Fibroblast of villous mesenchyme (primary cell): ENCODE measurements at regions not wholly inside any gene's neighbourhood (a gene's known extent, or its start where the extent isn't known, plus 50 kb on each side); places are given as distances from the start of the nearest gene placed in this dataset.

Experiments used
- DNase-seq: peaks from one replicate; pipeline ENCODE4 v3.0.0-alpha.2; 2010; ENCODE audit warnings: low read depth
- H3K4me3 ChIP-seq: 2 replicates; pipeline ENCODE4 v1.5.1; 2011; ENCODE audit warnings: low read depth, mild to moderate bottlenecking, low read length
- TF ChIP-seq, protein P1 (sequence below): IDR thresholded peaks from 2 replicates; pipeline ENCODE4 v1.5.1; 2012; ENCODE audit warnings: low read depth, mild to moderate bottlenecking, low read length; ENCODE audit not compliant: insufficient read depth

DNA sequence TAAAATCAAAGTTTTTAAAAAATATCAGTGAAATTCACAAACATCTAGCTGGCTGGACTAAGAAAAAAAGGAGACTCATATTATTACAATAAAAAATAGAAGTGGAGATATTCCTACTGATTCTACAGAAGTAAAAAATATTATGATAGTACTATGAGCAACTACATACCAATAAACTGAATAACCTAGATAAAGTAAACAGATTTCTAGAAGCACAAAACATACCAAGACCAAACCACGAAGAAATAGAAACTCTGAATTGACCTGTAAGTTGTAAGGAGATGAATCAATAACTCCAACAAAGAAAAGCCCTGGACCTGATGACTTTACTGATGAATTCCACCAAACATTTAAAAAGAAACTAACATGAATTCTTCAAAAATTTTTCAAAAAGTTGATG, 867.3 kb downstream of the PCDH18 start:
- H3K4me3 ChIP-seq: no peak overlapping the region
- DNase-seq: peak; percentile 8
- TF ChIP-seq, protein P1, sequence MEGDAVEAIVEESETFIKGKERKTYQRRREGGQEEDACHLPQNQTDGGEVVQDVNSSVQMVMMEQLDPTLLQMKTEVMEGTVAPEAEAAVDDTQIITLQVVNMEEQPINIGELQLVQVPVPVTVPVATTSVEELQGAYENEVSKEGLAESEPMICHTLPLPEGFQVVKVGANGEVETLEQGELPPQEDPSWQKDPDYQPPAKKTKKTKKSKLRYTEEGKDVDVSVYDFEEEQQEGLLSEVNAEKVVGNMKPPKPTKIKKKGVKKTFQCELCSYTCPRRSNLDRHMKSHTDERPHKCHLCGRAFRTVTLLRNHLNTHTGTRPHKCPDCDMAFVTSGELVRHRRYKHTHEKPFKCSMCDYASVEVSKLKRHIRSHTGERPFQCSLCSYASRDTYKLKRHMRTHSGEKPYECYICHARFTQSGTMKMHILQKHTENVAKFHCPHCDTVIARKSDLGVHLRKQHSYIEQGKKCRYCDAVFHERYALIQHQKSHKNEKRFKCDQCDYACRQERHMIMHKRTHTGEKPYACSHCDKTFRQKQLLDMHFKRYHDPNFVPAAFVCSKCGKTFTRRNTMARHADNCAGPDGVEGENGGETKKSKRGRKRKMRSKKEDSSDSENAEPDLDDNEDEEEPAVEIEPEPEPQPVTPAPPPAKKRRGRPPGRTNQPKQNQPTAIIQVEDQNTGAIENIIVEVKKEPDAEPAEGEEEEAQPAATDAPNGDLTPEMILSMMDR: no peak

DNA sequence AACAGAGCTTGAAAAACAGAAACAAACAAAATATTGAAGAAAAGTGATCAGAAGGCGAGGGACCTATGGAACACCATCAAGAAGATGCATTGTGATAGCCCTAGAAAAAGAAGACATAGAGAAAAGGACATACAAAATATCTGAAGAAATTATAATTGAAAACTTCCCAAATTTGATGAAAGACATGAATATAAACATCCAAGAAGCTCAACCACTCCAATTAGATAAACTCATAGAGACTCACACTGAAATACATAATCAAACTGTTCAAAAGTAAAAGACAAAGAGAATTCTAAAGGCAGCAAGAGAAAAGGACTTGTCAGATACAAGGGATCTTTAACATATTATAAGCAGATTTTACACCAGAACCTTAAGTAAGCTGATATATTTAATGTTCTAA, 869.8 kb downstream of the PCDH18 start:
- H3K4me3 ChIP-seq: no peak overlapping the region
- no peak for DNase-seq
- TF ChIP-seq, protein P1: no peak

DNA sequence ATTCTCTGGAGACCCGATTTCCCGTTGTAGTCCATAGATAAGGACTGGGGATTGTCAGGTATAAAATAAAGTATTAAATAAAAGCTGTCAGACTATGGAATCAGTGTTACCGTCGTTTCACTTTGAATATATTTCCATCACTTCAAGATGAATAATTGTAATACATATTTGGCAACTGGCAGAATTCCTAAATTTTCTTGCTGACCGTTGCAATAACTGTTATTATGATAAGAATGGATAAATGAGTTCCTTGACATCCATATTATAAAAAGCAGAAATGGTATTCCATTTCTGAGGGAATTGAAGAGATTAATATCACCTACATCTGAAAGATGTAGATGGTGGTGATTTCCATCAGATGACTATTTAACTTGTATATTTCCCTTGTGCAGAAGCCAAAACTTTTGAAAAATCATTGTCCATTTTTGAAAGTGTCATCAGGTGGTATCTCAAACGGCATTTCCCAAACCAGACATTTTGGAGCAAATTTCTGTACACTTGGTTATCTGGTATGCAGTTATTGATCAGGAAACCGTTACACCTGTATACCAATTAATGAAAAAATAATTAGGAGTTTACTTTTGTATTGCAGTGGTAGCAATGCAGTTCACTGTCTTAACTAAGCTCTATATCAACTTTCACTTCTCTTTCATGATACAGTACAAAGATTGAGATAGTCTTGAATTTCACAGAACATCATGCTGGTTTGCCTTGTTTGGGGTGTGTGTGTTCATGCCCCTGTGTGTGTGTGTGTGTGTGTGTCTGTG, 878.5 kb downstream of the PCDH18 start:
- TF ChIP-seq, protein P1: no peak
- H3K4me3 ChIP-seq: no peak overlapping the region
- DNase-seq: no peak

DNA sequence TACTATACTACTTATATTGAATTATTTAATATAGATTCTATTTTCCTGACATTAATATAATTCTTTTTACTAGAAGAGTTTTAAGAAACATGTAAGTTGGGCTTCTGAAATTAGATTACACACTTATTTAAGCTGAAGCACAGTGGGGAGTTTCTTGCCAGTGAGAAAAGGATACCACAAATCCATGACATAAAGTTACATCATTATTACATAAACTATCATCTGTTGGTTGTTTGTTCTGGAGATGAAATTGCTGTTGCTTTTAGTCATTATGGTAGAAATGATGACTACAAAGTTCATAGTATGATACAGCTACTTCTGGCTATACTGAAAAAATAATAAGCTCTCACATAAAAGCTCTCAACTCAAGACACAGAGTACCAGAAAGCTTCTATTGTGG, 880.4 kb downstream of the PCDH18 start:
- no peak for DNase-seq
- H3K4me3 ChIP-seq: no peak overlapping the region
- TF ChIP-seq, protein P1: no peak

DNA sequence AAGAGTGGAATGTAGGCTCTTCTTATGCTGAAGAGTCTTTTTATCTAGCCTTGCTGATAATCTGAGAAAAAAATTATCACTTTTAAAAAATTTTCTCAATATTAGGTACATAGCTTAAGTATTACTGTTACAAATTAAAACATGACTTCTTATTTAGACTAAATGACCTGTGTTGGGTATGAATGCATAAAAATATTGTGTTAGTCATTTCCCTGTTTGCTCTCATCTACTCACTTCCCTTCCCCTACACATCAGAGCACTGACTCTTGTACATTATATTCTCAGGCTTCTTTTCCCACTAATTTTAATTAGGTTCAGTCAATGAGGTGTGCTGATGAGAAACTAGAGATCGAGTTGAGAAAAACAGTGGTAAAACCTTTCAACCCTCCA, 881.0 kb downstream of the PCDH18 start:
- DNase-seq: no peak
- TF ChIP-seq, protein P1: no peak
- no peak overlapping the region for H3K4me3 ChIP-seq

DNA sequence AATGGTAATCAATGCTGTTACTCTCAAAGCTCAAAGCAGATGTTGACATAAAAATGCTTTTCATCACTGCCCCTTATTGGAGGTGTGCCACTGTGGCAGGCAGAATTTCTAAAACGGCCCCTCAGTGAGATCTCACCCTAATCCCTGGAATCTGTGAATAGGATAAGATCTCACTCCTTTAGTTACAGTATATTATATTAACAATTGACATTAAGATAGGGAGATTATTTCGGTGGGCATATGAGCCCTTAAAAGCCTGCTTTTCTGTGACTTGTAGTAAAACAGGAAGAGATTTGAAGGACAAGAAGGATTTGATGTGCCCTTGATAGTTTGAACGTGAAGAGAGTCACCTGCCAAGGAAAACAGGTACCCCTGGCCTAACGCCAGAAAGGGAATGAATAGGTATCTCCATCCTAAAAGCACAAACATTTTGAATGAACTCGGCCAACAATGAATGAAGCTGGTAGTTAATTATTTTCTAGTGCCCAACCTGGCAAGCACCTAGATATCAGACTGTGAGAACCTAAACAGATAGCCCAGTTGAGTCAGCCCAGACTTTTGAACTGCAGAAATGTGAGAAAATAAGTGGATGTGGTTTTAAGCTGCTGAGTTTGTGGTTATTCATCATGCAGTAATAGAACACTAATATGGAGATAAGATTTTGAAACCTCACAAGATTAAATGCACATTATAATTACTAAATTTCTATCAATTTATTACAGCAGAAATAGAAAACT, 881.6 kb downstream of the PCDH18 start:
- DNase-seq: peak; percentile 11
- TF ChIP-seq, protein P1: no peak
- no peak overlapping the region for H3K4me3 ChIP-seq
